NCI-H1436 (cell line): ENCODE measurements at regions not wholly inside any gene's neighbourhood (a gene's known extent, or its start where the extent isn't known, plus 50 kb on each side); places are given as distances from the start of the nearest gene placed in this dataset.
"Not testable (repeated sequence)": the region's sequence is repeated elsewhere in the genome, so short reads cannot be mapped to it uniquely, and the experiment has no call there.

Experiments
- DNase-seq: peaks from one replicate; lab custom pipeline; 2025; lab: John Stamatoyannopoulos, UW

DNA sequence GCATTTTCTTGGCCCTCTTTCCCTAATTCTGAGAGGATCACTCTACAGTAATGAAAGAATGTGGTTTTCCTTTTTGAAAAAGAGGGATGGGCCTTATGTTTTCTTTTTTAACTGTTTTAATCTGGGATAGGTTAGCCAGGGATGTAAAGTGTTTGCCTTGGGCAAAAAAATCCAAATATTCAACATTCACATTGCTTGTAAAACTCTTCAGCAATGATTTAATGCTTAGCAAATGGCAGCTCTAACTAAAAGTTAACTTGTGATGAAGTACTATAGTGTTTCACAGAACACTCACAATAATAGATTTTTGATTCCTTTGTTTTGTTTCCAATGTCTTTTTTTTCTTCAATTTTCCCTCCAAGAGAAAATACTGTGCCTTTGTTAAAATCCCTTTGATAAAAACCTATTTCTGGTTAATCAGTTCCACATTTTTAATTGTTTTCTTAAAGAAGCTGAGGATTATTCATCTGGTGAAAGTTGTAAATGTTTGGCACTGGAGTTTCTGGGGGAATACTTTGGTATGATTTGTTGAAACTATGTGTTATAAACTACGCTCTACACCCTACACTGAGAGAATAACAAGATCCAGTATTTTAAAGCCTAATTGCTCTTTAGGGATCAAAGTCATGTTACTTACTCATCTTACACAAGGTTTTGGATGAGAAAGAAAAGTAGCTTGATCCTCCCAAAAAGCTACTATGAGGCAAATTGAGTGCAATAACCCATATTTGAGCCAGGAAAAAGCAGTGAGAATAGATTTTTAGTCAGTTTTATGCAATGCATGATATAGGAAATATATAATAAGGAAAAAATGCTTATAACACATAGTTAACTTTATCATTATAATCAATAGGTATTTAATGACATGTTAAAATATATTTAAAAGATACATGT, 335.8 kb downstream of the EPHA7 start:
- no peak for DNase-seq

- no peak for DNase-seq
These were observed 337.5 kb downstream of the EPHA7 start for GRCh38 chr6:93081901-93082300.

DNA sequence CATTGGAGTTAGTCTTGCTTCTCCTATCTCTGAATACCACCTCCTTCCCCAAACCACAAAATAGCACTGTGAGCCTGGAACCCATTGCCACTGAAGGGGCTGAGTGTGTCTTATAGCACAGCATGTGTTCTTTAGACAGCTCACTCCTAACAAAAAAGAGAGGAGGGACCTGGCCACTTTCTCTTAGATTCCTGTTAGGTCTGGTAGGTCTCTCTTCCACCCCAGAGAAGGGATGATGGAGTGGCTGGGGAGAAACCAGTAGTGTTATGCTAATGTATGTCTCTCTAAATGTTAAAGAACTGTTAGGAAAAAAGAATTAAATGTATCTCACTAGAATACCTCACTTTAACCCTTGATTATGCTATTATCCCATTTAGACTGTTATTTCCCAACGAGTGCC, 340.3 kb downstream of the EPHA7 start:
- DNase-seq: no peak

- no peak for DNase-seq
These were observed 345.5 kb downstream of the EPHA7 start for GRCh38 chr6:93073811-93074210.

DNA sequence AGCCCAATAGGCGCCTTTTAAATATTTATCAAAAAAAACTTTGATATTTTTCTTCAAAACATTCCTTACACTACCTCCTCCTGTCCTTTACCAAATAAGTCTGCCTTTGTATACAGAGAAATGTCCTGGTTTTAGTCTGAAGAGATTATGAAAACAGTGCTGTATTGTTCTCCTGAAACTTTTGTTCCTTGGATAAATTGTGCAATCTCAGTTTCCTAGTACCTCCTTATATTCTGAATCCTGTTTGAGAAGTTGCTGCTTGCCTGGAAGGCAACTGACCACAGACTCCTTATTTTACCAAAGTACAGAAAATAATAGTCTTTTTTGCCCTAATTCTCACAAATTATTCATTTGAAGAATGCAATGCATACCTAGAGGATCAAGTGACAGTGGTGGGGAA, 349.5 kb downstream of the EPHA7 start:
- DNase-seq: no peak

DNA sequence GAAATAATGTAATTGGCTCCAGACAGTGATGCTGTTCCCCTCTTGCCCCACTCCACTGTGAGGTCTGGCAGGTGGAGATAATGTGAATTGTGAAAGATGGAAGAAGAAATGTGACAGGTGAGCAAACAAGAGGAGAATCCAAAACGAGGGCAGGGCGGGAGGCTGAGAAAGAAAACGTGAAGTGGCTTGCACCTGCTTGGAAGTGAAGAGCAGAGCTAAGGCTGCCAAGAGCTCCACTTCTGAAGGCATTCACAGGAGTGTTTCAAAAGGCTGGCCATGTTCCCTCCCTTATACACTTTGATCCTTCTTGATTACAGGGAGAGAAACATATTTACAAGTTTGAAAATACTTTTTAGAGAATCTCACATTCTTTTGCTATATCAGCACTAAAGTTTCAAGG, 359.4 kb downstream of the EPHA7 start:
- DNase-seq: peak; percentile 62

DNA sequence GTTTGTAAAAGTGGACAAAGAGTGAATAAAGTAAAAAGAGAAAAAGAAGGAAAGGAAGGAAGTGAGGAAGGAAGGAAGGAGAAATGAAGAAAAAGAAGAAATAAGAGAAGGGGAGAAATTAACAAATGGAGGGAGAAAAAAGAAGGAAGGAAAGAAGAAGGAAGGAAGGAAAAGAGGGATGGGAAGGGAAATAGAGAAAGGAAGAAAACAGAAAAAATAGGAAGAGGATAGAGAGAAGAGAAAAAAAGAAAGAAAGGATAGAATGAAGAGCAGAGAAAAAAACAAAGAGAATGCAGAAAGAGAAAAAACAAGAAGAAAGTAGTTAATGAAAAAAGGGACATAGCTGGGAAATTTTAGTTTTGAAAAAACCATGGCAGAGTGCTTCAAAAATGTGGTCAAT, 361.8 kb downstream of the EPHA7 start:
- DNase-seq: no peak

- no peak for DNase-seq
These were observed 371.0 kb downstream of the EPHA7 start for GRCh38 chr6:93048381-93048780.

DNA sequence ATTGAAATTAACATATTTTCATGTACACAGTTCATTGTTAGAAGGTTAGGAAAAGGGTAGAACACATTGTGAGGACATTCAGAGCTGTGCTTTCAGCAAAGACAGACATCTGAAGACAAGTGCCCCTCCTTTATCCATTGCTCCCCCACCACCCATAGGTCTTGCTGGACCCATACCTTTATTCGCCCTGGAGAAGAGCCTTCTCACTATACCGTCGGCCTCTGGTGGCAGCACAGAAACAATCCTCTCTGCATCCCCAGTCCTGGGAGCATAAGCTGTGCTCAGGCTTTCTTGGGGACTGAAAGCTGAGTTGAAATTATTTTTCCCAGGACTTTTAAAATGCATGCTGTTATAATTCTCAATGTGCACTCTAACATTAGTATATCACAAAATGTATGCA, 372.3 kb downstream of the EPHA7 start:
- DNase-seq: no peak

DNA sequence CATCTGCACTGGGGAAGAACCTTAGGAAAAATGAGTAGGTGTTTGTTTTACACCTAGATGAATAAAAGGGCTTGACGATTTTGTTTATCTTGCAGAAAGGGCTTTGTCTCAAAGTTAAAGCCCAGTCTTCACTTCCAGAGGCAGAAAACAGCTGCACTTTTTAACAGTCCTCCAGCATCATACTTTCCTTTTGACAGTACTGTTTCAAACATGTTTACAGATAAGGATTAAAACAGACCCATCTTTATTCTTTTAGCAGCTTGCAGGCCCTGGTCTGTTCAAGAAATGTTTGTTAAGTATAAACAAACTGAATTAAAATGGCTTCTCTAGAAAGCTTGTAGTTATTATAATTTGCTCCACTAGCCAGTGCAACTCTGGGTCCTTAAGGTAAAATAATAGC, 374.2 kb downstream of the EPHA7 start:
- no peak for DNase-seq

DNA sequence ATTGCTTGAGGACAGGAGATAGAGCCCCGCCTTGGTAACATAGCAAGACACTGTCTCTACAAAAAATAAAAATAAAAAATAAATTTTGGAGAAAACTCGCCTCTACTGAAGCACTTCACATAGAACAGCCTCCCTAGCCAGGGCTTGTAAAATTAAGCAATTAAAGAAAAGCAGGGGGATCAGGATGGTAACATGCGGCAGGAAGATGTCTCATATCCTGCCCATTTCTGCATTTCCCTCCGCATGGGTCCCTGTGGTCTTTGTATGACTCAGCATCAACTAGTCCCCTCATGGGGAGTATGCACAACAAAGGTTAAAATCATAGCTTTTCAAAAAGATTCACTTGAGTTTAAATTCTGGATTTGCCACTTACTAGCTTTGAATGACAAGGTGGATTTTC, 379.0 kb downstream of the EPHA7 start:
- DNase-seq: no peak

DNA sequence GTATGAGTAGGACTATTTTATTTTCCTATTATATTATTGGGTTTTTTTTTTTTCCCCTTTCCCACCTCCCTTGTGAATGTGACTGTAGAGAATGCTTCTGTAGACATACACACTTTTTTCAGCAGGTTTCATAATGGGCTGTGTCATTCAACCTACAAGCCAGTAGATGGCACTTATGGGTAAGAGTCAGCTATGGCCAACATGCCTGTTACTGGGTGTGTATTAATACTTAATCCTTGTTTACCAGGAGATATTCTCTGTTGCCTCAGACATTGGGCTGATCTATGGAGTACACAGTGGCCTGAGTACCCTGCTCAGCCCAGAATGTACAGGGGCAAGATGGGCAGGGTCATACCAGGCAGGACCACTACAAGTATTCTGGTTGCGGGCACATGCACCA, 382.5 kb downstream of the EPHA7 start:
- DNase-seq: no peak

GRCh38 chr6:93035756-93036155, 383.6 kb downstream of the EPHA7 start:
- DNase-seq: no peak

DNA sequence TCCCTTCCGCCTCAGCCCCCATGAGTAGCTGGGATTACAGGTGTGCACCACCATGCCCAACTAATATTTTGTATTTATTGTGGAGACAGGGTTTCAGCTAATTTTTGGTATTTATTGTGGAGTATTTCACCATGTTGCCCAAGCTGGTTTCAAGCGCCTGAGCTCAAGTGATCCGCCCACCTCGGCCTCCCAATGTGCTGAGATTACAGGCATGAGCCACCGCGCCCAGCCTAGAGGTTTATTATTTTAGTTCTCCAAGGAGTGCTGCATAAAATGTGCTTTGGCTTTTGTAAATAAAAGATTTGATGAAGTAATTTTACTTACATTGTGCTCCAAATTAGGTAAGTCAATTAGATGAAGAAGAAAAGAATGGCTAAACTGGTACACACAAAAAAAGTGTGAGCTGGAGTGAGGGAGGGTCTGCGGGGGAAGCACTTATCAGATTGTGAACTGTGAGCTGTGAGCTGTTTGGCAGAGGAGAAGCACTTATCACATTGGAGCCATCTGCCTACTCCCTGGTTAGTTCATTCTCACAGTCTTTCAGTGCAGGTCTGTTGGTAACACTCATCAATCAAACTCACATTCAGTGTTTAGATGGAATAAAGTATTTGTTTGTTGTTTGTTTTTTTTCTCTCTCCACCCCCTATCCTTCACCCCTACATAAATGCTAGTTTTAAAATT, 398.0 kb downstream of the EPHA7 start:
- DNase-seq: peak; percentile 40

DNA sequence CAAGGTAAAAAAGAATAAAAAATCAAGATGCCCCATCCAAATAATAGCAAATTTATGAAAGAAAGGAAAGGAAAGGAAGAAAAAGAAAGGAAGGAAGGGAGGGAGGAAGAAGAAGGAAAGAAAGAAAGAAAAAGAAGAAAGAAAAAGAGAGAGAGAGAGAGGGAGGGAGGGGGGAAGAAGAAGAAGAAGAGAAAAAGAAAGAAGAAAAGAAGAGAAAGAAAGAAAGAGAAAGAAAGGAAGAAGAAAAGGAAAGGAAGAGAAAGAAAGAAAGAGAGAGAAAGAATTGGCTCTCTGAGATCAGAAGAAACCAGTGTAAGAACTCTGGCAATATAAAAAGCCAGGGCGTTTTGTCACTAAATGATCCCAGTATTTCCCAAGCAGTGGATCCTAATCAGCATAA, 401.7 kb downstream of the EPHA7 start:
- DNase-seq: no peak

- no peak for DNase-seq
These were observed 402.1 kb downstream of the EPHA7 start for GRCh38 chr6:93017213-93017612.

DNA sequence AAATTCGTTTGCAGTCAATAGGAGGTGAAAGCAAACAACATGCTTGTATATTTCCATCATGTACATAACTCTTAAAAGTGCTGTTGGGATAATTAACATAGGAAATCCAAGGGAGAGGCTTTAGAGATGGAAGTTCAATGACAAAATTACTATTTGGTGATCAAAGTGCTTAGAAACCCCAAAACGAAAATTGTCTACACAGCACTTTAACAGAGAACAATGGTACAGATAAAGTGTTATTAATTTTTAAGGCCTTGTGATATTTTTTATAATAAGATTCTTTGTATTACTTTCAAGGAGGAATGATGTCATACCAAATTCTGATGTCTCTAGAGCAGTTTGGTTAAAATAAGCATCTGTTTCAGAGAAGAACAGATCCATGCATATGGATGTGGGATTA, 406.3 kb downstream of the EPHA7 start:
- no peak for DNase-seq

DNA sequence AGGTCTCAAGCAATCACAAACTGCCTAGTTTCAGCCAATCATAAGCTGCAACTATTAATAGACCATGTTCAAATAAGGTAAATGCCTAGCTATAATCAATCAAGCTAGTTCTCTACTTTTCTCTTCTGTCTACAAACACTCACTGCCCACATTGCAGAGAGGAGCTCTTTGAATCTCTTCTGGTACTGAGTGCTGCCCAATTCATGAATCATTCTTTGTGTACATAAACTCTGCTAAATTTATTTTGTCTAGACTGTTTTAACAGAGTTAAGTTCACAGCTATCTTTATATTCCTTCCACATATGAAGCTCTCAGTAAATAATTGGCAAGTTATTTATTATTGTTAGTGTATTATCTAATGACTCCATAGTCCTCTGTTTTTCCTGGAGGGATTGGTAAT, 411.0 kb downstream of the EPHA7 start:
- DNase-seq: no peak

DNA sequence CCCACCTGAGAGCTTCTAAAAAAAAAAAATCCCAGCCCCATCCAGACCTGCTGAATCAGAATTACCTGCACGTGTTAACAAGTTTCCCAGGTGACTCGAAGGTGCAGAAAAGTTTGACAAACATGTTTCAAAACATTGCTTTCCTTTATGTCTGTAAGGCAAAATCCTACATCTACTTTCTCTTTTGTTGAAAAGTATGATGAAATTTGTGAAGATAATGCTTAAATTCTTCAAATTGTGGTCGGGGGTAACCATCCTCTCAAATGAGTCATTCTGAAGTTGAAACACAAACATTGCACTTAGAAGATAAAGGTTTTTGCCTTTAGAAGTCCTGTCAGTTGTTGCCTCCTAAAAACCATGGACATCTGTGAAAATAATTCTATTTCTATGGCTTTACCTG, 429.7 kb downstream of the EPHA7 start:
- DNase-seq: no peak

DNA sequence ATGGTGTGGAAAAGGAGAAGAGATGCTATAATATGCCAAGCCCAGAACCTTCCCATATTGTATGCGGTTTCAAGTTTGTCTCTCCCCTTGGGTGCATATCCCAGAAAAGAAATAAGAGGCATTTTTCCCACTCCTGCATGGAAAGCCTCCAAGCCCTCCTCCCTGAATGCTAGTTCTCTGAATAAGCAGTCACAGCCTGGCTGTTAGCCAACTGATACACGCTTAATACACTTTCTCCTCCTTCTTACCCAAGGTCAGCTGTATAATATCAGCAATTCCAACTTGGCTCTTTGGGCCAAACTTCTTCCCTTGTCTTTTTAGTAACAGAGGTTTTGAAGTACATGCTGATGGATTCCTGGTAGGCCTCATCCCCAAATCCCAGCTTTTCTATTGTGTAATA, 440.1 kb downstream of the EPHA7 start:
- no peak for DNase-seq

DNA sequence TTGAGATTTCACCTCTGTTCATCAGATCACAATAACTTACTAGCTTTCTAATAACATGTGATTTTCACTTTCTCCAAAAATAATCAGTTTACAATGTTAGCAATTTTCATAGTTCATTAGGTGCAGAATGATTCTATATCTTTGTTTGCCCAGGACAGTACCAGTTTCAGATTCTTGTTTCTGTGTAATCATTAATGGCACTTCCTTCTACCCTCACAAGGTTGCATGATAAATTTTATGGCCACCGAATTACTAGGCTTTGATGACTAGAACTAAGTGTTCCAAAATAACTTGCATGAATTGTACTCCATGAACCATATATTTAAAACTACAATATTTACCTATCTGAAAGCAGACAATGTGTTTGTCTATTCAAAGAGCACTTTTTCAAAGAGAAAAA, 442.3 kb downstream of the EPHA7 start:
- no peak for DNase-seq

DNA sequence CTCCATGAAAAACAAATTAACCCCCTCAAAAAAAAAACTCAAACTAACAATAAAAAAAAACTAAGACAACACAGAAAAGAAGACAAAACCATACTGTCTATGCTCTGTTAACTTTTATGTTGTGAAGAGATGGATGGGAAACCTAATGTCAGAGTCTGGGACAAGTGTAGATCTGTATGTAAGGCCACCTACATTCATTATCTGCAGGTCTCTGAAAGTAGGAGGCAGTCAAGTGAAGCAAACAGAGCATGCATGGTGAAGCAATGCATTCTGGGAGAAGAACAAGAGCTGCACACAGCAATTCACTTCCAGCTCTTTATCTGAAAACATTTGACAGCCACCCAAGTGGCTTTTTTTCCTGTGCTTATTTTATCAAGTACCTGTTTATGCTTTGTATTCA, 452.0 kb downstream of the EPHA7 start:
- no peak for DNase-seq

GRCh38 chr6:92962846-92963245, 456.5 kb downstream of the EPHA7 start:
- DNase-seq: no peak

GRCh38 chr6:92952111-92952510, 467.2 kb downstream of the EPHA7 start:
- not testable (repeated sequence) for DNase-seq
